GM12875 (cell line): ENCODE measurements at regions not wholly inside any gene's neighbourhood (a gene's known extent, or its start where the extent isn't known, plus 50 kb on each side); places are given as distances from the start of the nearest gene placed in this dataset.

Source experiments
- H3K4me3 ChIP-seq: one replicate; pipeline ENCODE4 v1.5.1; 2011; ENCODE audit warnings: low read depth, low read length, control low read depth
- CTCF ChIP-seq: IDR thresholded peaks from 2 replicates; pipeline ENCODE4 v1.5.1; 2011; ENCODE audit warnings: low read depth, mild to moderate bottlenecking, control low read depth, inconsistent platforms, low read length, moderate library complexity, borderline replicate concordance; ENCODE audit not compliant: insufficient read depth

GRCh38 chr4:124527364-124527763, 185.2 kb downstream of the ANKRD50 start:
- H3K4me3 ChIP-seq = no peak overlapping the region
- no peak for TF ChIP-seq CTCF

GRCh38 chr4:124529131-124529530, 183.4 kb downstream of the ANKRD50 start:
- TF ChIP-seq CTCF = no peak
- H3K4me3 ChIP-seq = no peak overlapping the region

- no peak overlapping the region for H3K4me3 ChIP-seq
- TF ChIP-seq CTCF = no peak
Measured at GRCh38 chr4:124530464-124531077, 182.0 kb downstream of the ANKRD50 start.

- no peak for TF ChIP-seq CTCF
- no peak overlapping the region for H3K4me3 ChIP-seq
Measured at GRCh38 chr4:124534131-124534530, 178.4 kb downstream of the ANKRD50 start.

DNA sequence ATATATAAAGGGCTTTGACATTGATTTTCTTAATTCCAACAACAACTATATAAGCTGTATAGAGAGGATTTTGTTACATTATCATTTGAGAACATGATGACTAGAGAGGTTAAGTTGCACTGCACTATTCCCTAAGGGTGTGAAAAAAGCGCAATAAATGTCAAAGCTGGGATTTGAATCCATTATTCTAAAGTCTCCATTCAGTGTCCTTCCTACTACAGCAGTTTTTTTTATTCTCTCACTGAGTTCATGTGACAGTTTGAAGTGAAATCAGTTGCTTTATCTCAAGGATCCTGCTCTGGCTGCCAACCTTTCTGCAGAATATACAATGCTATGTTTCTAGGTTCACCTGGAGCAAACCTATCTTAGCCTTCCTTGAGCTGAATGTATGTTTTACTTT, 177.5 kb downstream of the ANKRD50 start:
- no peak for TF ChIP-seq CTCF
- no peak overlapping the region for H3K4me3 ChIP-seq

DNA sequence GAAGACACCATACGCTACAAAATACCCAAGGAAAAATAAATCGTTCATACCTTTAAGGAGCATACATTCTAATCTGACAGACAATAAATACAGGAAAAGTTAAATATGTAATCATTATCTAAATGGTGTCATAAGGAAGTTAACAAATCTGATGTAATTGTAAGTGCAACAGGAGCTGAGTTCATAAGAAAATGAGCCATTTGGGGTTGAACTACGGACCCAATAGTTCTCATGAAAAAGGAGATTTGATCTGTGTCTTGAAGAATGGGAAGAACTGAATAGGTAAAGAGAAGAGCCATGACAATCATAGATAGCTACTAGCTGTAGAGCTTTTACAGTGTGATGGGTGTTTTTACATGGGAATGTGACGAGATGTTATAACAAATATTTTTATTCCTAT, 175.6 kb downstream of the ANKRD50 start:
- H3K4me3 ChIP-seq = no peak overlapping the region
- no peak for TF ChIP-seq CTCF

DNA sequence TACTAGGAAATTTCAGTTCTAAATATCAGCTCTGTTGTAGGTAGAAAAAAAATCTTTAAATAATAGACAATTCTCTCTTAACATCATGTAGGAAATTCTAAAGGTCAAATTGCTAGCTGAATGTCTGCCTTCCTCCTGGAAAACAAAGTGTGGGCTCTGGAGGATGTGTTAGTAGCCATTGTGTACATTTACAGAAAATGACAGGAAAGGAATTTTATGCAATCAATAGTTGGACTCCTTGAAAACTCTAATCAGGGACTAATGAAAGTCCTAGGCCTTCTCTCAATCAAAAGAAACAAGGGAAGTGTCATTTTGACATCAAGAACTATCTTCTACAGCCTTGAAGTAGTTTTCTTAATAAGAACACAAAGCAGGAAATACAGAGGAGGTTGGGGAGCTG, 174.6 kb downstream of the ANKRD50 start:
- no peak for TF ChIP-seq CTCF
- H3K4me3 ChIP-seq = no peak overlapping the region
